Esophagus squamous epithelium (tissue), 5 donors: ENCODE measurements at regions not wholly inside any gene's neighbourhood (a gene's known extent, or its start where the extent isn't known, plus 50 kb on each side); places are given as distances from the start of the nearest gene placed in this dataset.

Experiments used
- DNase-seq: peaks from one replicate; lab custom pipeline; 2025; lab: John Stamatoyannopoulos, UW
- H3K27ac ChIP-seq, 4 donors: fragments of 200-600 bp; sonication (generic); one replicate each; pipeline ENCODE4 v1.5.1; 2016 to 2019; ENCODE audit warnings: mild to moderate bottlenecking in 1 of 4
- H3K27me3 ChIP-seq, 4 donors: fragments of 200-600 bp; sonication (generic); 1 replicate in 3 of 4; 2 replicates in 1 of 4; pipeline versions ENCODE4 v1.5.1 to v1.6.0; 2017 to 2021; ENCODE audit warnings: antibody characterized with exemption in 1 of 4
- H3K36me3 ChIP-seq, 3 donors: fragments of 200-600 bp; sonication (generic); one replicate each; pipeline ENCODE4 v1.5.1; 2016 to 2019
- H3K4me1 ChIP-seq, 3 donors: fragments of 200-600 bp; sonication (generic); one replicate each; pipeline ENCODE4 v1.5.1; 2017 to 2019
- H3K4me3 ChIP-seq, 4 donors: fragments of 200-600 bp; sonication (generic); 1 replicate in 3 of 4; 2 replicates in 1 of 4; pipeline ENCODE4 v1.5.1; 2016 to 2019; ENCODE audit warnings: mild to moderate bottlenecking in 2 of 4, moderate library complexity in 1 of 4
- H3K9me3 ChIP-seq, 3 donors: fragments of 200-600 bp; sonication (generic); one replicate each; pipeline ENCODE4 v1.5.1; 2016 to 2019
- POLR2A ChIP-seq, 4 donors: fragments of 450-650 bp; IDR thresholded peaks; one replicate each; pipeline ENCODE4 v1.6.1; 2017; ENCODE audit warnings: antibody characterized with exemption in 4 of 4, mild to moderate bottlenecking in 4 of 4, moderate library complexity in 3 of 4
- WGBS, 2 donors: methylation state at CpG; one replicate each; pipeline ENCODE4 v1.1.5; 2018; 5-methylcytosine and 5-hydroxymethylcytosine counted together
- intact Hi-C: fragments of 100-400 bp; cut with DNase I; formaldehyde crosslinking; loops from one replicate; pipeline ENCODE4 v1.15.0; 2022
- TF ChIP-seq, protein P1 (sequence below), 6 experiments: fragments of 450-650 bp in 4 of 6; fragments of 200-600 bp in 2 of 6; sonication (generic) in 2 of 6; IDR thresholded peaks; one replicate each; pipeline ENCODE4 v1.5.1; 2016 to 2019; ENCODE audit warnings: antibody characterized with exemption in 6 of 6, mild to moderate bottlenecking in 4 of 6, moderate library complexity in 4 of 6
- donor health status: DM: yes; HTN: yes; CAD: no.

DNA sequence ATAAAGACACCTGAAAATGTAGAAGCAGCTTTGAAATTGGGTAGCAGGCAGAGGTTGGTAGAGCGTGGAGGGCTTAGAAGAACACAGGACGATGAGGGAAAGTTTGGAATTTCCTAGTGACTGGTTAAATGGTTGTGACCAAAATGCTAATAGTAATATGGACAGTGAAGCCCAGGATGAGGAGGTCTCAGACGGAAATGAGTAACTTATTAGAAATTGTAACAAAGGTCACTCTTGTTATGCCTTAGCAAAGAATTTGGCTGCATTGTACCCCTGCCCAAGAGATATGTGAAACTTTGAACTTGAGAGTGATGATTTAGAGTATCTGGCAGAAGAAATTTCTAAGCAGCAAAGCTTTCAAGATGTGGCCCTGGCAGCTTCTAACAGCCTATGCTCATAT is 382.5 kb downstream of the KCNN2 start:
- H3K9me3 ChIP-seq = no peaks in the 10 kb centered on the region

DNA sequence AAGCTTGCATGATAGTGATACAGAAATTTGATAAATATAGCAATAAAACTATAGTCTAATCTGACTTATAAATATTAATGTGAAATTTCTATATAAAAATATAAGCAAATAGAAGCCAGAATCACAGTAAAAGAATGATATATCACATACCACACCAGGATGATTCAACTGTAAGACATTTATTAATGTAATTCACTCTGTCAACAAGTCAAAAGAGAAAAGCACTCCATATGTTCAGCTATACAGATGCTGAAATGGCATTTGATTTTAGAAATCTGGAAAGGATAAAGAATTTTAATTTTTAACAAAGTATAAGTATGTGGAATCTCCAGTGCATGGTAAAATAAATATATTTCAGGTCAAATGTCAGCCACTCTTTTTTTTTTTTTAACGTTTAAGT is 372.4 kb downstream of the KCNN2 start:
- Histone ChIP-seq H3K27ac (no peak overlapping the region), H3K36me3 (no peaks in the 10 kb centered on the region), H3K27me3 (no peaks in the 10 kb centered on the region), H3K4me1 (no peaks in the 10 kb centered on the region), H3K9me3 (no peaks in the 10 kb centered on the region), H3K4me3 (no peak overlapping the region)
- 43 to 69% methylated on average over 1 of the region's 1 CpG for WGBS, 2 donors
- no peak for DNase-seq
- intact Hi-C loops = no loop called here
- TF ChIP-seq, protein P1, sequence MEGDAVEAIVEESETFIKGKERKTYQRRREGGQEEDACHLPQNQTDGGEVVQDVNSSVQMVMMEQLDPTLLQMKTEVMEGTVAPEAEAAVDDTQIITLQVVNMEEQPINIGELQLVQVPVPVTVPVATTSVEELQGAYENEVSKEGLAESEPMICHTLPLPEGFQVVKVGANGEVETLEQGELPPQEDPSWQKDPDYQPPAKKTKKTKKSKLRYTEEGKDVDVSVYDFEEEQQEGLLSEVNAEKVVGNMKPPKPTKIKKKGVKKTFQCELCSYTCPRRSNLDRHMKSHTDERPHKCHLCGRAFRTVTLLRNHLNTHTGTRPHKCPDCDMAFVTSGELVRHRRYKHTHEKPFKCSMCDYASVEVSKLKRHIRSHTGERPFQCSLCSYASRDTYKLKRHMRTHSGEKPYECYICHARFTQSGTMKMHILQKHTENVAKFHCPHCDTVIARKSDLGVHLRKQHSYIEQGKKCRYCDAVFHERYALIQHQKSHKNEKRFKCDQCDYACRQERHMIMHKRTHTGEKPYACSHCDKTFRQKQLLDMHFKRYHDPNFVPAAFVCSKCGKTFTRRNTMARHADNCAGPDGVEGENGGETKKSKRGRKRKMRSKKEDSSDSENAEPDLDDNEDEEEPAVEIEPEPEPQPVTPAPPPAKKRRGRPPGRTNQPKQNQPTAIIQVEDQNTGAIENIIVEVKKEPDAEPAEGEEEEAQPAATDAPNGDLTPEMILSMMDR (IDR thresholded peaks at IDR 0.05) = no peak

More for the DNA sequence above, 382.5 kb downstream of the KCNN2 start:
- H3K4me3 ChIP-seq = no peak overlapping the region
- no peak overlapping the region for H3K27ac ChIP-seq
- DNase-seq = no peak
- no peaks in the 10 kb centered on the region for H3K27me3 ChIP-seq
- no peaks in the 10 kb centered on the region for H3K36me3 ChIP-seq
- TF ChIP-seq, protein P1 (IDR thresholded peaks at IDR 0.05) = no peak
- TF ChIP-seq POLR2A (IDR thresholded peaks at IDR 0.05) = no peak
- H3K4me1 ChIP-seq = no peaks in the 10 kb centered on the region
- intact Hi-C loops = no loop called here
- WGBS, 2 donors = 77 to 82% methylated on average over 3 of the region's 3 CpGs

DNA sequence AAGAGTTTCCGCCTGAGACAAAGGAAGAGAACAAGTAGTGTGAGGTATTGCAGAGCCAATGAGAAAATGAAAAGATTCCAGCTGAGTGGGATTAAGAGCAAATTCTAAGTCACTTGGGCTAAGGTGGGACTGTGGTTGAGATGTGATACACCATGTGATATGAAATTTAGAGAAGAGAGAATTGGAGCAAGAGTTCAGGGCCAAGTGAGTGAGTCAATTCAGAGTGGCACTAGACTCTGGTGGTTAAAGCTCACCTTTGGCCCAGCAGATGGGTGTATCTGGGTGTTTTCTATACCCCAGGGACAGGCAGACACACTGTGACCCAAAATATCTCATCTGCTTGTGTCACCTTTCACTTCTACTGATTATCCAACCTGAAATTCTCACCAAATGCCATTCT is 368.1 kb downstream of the KCNN2 start:
- WGBS, 2 donors = 50 to 78% methylated on average over 1 of the region's 1 CpG
- H3K27ac ChIP-seq = no peak overlapping the region
- intact Hi-C loops = no loop called here
- TF ChIP-seq, protein P1 (IDR thresholded peaks at IDR 0.05) = no peak
- TF ChIP-seq POLR2A (IDR thresholded peaks at IDR 0.05) = no peak
- H3K9me3 ChIP-seq = no peaks in the 10 kb centered on the region
- no peaks in the 10 kb centered on the region for H3K36me3 ChIP-seq
- no peaks in the 10 kb centered on the region for H3K4me1 ChIP-seq
- DNase-seq = no peak
- no peak overlapping the region for H3K4me3 ChIP-seq
- H3K27me3 ChIP-seq = no peaks in the 10 kb centered on the region

DNA sequence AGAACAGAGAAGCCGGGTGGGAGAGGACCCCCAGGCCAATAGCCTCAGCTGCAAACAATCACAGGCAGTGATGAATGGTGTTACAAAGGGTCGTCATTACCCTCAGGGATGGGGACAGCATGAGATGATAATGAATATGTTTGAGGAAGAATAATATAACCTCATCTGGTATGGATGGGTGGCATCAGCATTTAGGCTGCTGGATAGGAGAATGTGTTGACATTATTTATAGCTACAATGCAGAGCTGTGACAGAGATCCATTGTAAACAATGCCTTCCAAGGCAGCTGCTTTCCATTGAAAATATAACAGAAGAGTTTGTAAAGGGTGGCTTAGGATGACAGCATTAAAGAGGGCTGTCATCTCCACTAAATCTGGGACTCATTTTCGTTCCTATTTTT is 365.5 kb downstream of the KCNN2 start:
- Histone ChIP-seq H3K36me3 (no peaks in the 10 kb centered on the region), H3K9me3 (no peaks in the 10 kb centered on the region), H3K27me3 (no peaks in the 10 kb centered on the region), H3K4me1 (no peaks in the 10 kb centered on the region), H3K27ac (no peak overlapping the region), H3K4me3 (no peak overlapping the region)
- DNase-seq = no peak
- WGBS, 2 donors = 37% methylated on average over 3 of the region's 3 CpGs
- intact Hi-C loops = no loop called here
- TF ChIP-seq, protein P1 (IDR thresholded peaks at IDR 0.05) = no peak
- no peak for TF ChIP-seq POLR2A (IDR thresholded peaks at IDR 0.05)

DNA sequence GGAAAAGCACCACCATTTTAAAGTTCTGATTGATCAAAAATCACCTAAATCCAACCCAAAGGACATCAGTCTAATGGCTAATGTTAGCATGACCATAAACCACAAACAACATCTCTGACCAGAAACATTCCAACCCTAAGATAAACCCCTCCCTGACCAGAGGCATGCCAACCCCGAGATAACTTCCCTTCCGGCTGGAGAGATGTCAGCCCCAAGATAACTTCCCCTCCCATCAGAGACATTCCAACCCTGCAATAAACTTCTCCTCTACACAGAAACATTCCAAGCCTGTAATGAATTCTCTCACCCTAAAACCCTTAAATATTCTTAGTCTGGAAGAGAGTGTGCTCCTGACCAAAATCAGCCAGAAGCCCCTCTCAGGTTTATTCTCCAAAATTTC is 364.3 kb downstream of the KCNN2 start:
- no peak for DNase-seq
- Histone ChIP-seq H3K4me1 (no peaks in the 10 kb centered on the region), H3K27me3 (no peaks in the 10 kb centered on the region), H3K9me3 (no peaks in the 10 kb centered on the region), H3K36me3 (no peaks in the 10 kb centered on the region), H3K27ac (no peak overlapping the region), H3K4me3 (no peak overlapping the region)
- WGBS, 2 donors = 54 to 58% methylated on average over 2 of the region's 2 CpGs
- intact Hi-C loops = no loop called here
- TF ChIP-seq, protein P1 (IDR thresholded peaks at IDR 0.05) = no peak
- no peak for TF ChIP-seq POLR2A (IDR thresholded peaks at IDR 0.05)
